OCI-LY3 (cell line): ENCODE measurements at regions not wholly inside any gene's neighbourhood (a gene's known extent, or its start where the extent isn't known, plus 50 kb on each side); places are given as distances from the start of the nearest gene placed in this dataset.

Source experiments
- CTCF ChIP-seq: fragments of 200-600, 300-600 bp; sonication (generic); IDR thresholded peaks from 2 replicates; pipeline ENCODE4 v1.5.1; 2014; ENCODE audit warnings: antibody characterized with exemption, low read length, low read depth
- EZH2phosphoT487 ChIP-seq: fragments of 200-600 bp; shearing (Covaris generic); IDR thresholded peaks from 2 replicates; pipeline ENCODE4 v1.6.1; 2018; ENCODE audit warnings: antibody characterized with exemption, mixed run types, low read depth

GRCh38 chr3:15941958-15942357, 144.2 kb upstream of the ANKRD28 start:
- no peak for TF ChIP-seq CTCF
- no peak for TF ChIP-seq EZH2phosphoT487
